Liver (tissue), 8 donors: ENCODE measurements at regions not wholly inside any gene's neighbourhood (a gene's known extent, or its start where the extent isn't known, plus 50 kb on each side); places are given as distances from the start of the nearest gene placed in this dataset.

Experiments used
- DNase-seq: peaks from one replicate; pipeline ENCODE4 v3.0.0-alpha.2; 2017; ENCODE audit warnings: low spot score
- H3K27ac ChIP-seq, 2 donors: one replicate each; pipeline ENCODE4 v1.7.0; 2013; ENCODE audit warnings: inconsistent platforms in 2 of 2, low read length in 2 of 2, control low read depth in 1 of 2, low read depth in 1 of 2, mild to moderate bottlenecking in 1 of 2
- H3K27me3 ChIP-seq, 4 donors: one replicate each; pipeline versions ENCODE4 v1.6.1 to v1.7.0; 2013; ENCODE audit warnings: low read length in 3 of 4, inconsistent platforms in 1 of 4, mild to moderate bottlenecking in 1 of 4, moderate library complexity in 1 of 4; ENCODE audit not compliant: control insufficient read depth in 4 of 4, insufficient read depth in 4 of 4
- H3K36me3 ChIP-seq, 4 donors: one replicate each; pipeline versions ENCODE4 v1.6.1 to v1.7.0; 2013; ENCODE audit warnings: low read length in 3 of 4, mild to moderate bottlenecking in 3 of 4, low read depth in 1 of 4, moderate library complexity in 1 of 4; ENCODE audit not compliant: control insufficient read depth in 4 of 4, insufficient read depth in 3 of 4
- H3K4me1 ChIP-seq, 4 donors: one replicate each; pipeline versions ENCODE4 v1.6.1 to v1.7.0; 2013; ENCODE audit warnings: low read length in 3 of 4, mild to moderate bottlenecking in 3 of 4, moderate library complexity in 1 of 4; ENCODE audit not compliant: control insufficient read depth in 4 of 4, insufficient read depth in 4 of 4
- H3K4me3 ChIP-seq, 3 donors: one replicate each; pipeline versions ENCODE4 v1.6.1 to v1.7.0; 2013; ENCODE audit warnings: low read length in 3 of 3, control low read depth in 1 of 3, low read depth in 1 of 3, mild to moderate bottlenecking in 1 of 3
- H3K9ac ChIP-seq, 2 donors: one replicate each; pipeline ENCODE4 v1.7.0; 2013; ENCODE audit warnings: low read length in 2 of 2, mild to moderate bottlenecking in 2 of 2, moderate library complexity in 2 of 2, control low read depth in 1 of 2, low read depth in 1 of 2
- H3K9me3 ChIP-seq, 4 donors: one replicate each; pipeline versions ENCODE4 v1.6.1 to v1.7.0; 2013; ENCODE audit warnings: low read length in 3 of 4; ENCODE audit not compliant: control insufficient read depth in 4 of 4
- EGR1 ChIP-seq, 2 donors: IDR thresholded peaks; 2 replicates each; pipeline ENCODE4 v1.6.1; 2016 to 2018; ENCODE audit warnings: antibody characterized with exemption in 2 of 2, low read depth in 2 of 2
- FOXA1 ChIP-seq: IDR thresholded peaks from 2 replicates; pipeline ENCODE4 v1.6.1; 2016; ENCODE audit warnings: antibody characterized with exemption
- FOXA2 ChIP-seq: IDR thresholded peaks from 2 replicates; pipeline ENCODE4 v1.6.1; 2016; ENCODE audit warnings: antibody characterized with exemption
- GABPA ChIP-seq, 2 donors: IDR thresholded peaks in 1 of 2; conservative IDR thresholded peaks in 1 of 2; 2 replicates each; pipeline ENCODE4 v1.6.1; 2016; ENCODE audit warnings: antibody characterized with exemption in 2 of 2, mild to moderate bottlenecking in 1 of 2, moderate library complexity in 1 of 2
- HNF4A ChIP-seq, 2 donors: conservative IDR thresholded peaks; 2 replicates each; pipeline ENCODE4 v1.6.1; 2016; ENCODE audit warnings: antibody characterized with exemption in 2 of 2, mild to moderate bottlenecking in 2 of 2
- HNF4G ChIP-seq: IDR thresholded peaks from 2 replicates; pipeline ENCODE4 v1.6.1; 2016; ENCODE audit warnings: antibody characterized with exemption
- JUND ChIP-seq, 2 donors: IDR thresholded peaks; 2 replicates each; pipeline ENCODE4 v1.6.1; 2016; ENCODE audit warnings: antibody characterized with exemption in 2 of 2
- NR2F2 ChIP-seq: IDR thresholded peaks from 2 replicates; pipeline ENCODE4 v1.6.1; 2016; ENCODE audit warnings: antibody characterized with exemption
- RAD21 ChIP-seq, 2 donors: IDR thresholded peaks; 2 replicates each; pipeline ENCODE4 v1.6.1; 2016; ENCODE audit warnings: antibody characterized with exemption in 2 of 2, mild to moderate bottlenecking in 2 of 2
- RXRA ChIP-seq, 2 donors: IDR thresholded peaks; 2 replicates each; pipeline ENCODE4 v1.6.1; 2017 to 2018; ENCODE audit warnings: antibody characterized with exemption in 2 of 2, mild to moderate bottlenecking in 1 of 2
- SP1 ChIP-seq: IDR thresholded peaks from 2 replicates; pipeline ENCODE4 v1.6.1; 2018; ENCODE audit warnings: antibody characterized with exemption, mild to moderate bottlenecking
- TAF1 ChIP-seq: conservative IDR thresholded peaks from 2 replicates; pipeline ENCODE4 v1.6.1; 2016; ENCODE audit warnings: antibody characterized with exemption, mild to moderate bottlenecking
- YY1 ChIP-seq: IDR thresholded peaks from 2 replicates; pipeline ENCODE4 v1.6.1; 2016; ENCODE audit warnings: antibody characterized with exemption, mild to moderate bottlenecking
- WGBS: extraction: QIAGEN DNeasy Blood & Tissue Kit; methylation state at CpG from one replicate; pipeline ENCODE4 v1.1.7; 2013; 5-methylcytosine and 5-hydroxymethylcytosine counted together
- TF ChIP-seq, protein P1 (sequence below): IDR thresholded peaks from 2 replicates; pipeline ENCODE4 v1.6.1; 2016; ENCODE audit warnings: antibody characterized with exemption
- TF ChIP-seq, protein P2 (sequence below): IDR thresholded peaks from 2 replicates; pipeline ENCODE4 v1.6.1; 2016; ENCODE audit warnings: antibody characterized with exemption, mild to moderate bottlenecking
- TF ChIP-seq, protein P3 (sequence below): IDR thresholded peaks from 2 replicates; pipeline ENCODE4 v1.6.1; 2016; ENCODE audit warnings: antibody characterized with exemption
- TF ChIP-seq, protein P4 (sequence below): fragments of 150-350 bp; IDR thresholded peaks from 2 replicates; pipeline ENCODE4 v1.5.1; 2017; ENCODE audit warnings: improper control_type of control experiment, low read depth, low read length; ENCODE audit not compliant: missing input control
- TF ChIP-seq, protein P5 (sequence below): IDR thresholded peaks from 2 replicates; pipeline ENCODE4 v1.6.1; 2016; ENCODE audit warnings: antibody characterized with exemption
- donor health status: healthy.
- donor health status: healthy.
- donor health status: healthy.
- donor health status: healthy.
- donor health status: healthy.

DNA sequence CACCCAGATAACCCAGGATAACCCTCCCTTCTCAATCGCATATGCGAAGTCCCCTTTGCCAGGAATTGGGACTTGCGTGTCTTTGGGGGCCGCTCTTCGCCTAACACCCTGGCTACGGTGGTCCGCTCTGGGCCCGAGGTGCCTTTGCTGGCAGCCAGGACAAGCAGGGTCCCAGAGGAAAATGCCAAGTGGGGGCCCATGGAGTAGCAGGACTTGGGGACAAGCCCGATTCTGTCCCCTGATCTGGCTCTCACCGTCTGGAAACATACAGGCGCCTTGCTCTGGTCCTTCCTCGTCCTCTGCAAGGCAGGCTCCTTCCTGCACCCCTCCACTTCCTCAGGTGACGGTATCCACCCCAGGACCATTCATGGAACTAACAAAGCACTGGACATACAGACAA, 78.1 kb upstream of the UNC5A start:
- Histone ChIP-seq H3K27ac (no peak overlapping the region), H3K36me3 (no peaks in the 10 kb centered on the region), H3K4me1 (no peaks in the 10 kb centered on the region), H3K27me3 (peaks cover 0 to 4% (median 2%) of the 10 kb centered on the region in 4 donors), H3K9ac (no peak overlapping the region), H3K4me3 (no peak overlapping the region), H3K9me3 (peaks cover 0 to 5% (median 4%) of the 10 kb centered on the region in 4 donors)
- TF ChIP-seq HNF4G (no peak), RXRA (IDR thresholded peaks at IDR 0.05) (no peak), TAF1 (no peak), HNF4A (conservative IDR thresholded peaks at IDR 0.05) (no peak), RAD21 (IDR thresholded peaks at IDR 0.05) (no peak), GABPA (IDR thresholded peaks at IDR 0.05 in 1 of 2, conservative IDR thresholded peaks at IDR 0.05 in 1 of 2) (no peak), JUND (IDR thresholded peaks at IDR 0.05) (no peak), SP1 (no peak), EGR1 (IDR thresholded peaks at IDR 0.05; ENCODE audit: low read depth in 2 of 2) (no peak), NR2F2 (no peak), YY1 (no peak), FOXA1 (no peak)
- TF ChIP-seq, protein P1, sequence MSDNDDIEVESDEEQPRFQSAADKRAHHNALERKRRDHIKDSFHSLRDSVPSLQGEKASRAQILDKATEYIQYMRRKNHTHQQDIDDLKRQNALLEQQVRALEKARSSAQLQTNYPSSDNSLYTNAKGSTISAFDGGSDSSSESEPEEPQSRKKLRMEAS = no peak
- TF ChIP-seq, protein P2, sequence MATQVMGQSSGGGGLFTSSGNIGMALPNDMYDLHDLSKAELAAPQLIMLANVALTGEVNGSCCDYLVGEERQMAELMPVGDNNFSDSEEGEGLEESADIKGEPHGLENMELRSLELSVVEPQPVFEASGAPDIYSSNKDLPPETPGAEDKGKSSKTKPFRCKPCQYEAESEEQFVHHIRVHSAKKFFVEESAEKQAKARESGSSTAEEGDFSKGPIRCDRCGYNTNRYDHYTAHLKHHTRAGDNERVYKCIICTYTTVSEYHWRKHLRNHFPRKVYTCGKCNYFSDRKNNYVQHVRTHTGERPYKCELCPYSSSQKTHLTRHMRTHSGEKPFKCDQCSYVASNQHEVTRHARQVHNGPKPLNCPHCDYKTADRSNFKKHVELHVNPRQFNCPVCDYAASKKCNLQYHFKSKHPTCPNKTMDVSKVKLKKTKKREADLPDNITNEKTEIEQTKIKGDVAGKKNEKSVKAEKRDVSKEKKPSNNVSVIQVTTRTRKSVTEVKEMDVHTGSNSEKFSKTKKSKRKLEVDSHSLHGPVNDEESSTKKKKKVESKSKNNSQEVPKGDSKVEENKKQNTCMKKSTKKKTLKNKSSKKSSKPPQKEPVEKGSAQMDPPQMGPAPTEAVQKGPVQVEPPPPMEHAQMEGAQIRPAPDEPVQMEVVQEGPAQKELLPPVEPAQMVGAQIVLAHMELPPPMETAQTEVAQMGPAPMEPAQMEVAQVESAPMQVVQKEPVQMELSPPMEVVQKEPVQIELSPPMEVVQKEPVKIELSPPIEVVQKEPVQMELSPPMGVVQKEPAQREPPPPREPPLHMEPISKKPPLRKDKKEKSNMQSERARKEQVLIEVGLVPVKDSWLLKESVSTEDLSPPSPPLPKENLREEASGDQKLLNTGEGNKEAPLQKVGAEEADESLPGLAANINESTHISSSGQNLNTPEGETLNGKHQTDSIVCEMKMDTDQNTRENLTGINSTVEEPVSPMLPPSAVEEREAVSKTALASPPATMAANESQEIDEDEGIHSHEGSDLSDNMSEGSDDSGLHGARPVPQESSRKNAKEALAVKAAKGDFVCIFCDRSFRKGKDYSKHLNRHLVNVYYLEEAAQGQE = no peak
- TF ChIP-seq, protein P3, sequence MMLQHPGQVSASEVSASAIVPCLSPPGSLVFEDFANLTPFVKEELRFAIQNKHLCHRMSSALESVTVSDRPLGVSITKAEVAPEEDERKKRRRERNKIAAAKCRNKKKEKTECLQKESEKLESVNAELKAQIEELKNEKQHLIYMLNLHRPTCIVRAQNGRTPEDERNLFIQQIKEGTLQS = no peak
- TF ChIP-seq, protein P4, sequence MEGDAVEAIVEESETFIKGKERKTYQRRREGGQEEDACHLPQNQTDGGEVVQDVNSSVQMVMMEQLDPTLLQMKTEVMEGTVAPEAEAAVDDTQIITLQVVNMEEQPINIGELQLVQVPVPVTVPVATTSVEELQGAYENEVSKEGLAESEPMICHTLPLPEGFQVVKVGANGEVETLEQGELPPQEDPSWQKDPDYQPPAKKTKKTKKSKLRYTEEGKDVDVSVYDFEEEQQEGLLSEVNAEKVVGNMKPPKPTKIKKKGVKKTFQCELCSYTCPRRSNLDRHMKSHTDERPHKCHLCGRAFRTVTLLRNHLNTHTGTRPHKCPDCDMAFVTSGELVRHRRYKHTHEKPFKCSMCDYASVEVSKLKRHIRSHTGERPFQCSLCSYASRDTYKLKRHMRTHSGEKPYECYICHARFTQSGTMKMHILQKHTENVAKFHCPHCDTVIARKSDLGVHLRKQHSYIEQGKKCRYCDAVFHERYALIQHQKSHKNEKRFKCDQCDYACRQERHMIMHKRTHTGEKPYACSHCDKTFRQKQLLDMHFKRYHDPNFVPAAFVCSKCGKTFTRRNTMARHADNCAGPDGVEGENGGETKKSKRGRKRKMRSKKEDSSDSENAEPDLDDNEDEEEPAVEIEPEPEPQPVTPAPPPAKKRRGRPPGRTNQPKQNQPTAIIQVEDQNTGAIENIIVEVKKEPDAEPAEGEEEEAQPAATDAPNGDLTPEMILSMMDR = no peak
- DNase-seq = no peak
- WGBS = 79% methylated on average over 13 of the region's 13 CpGs

DNA sequence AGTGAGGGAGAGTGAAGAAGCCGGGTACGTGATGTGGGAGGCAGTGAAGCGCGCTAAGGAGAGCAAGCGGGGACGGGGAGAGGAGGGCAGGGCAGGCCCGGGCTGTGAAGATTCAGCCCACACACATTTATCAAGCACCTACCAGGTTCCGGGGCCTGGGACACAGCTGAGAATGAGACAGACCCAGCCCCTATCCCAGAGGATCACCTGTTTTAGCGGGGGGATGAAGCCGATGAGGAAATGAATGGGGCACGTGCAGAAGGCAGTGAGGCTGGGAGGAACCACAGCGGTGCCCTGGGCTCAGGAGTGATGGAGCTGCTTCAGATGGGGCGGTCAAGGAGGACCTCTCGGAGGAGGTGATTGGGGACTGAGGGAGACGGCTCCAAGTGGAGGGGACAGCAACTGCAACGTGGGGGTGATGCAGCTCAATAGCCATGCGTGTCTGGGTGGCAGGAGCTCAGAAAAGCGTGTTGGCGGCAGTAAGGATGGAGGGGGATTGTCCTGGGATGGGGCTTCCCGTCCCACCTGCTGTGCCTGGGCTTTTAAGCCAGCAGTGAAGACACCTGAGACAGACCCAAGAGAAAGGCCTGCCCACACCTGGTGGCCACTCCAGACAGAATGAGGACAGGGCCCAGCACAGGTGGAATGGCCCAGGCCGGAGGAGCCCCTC, 77.5 kb upstream of the UNC5A start:
- DNase-seq = no peak
- TF ChIP-seq, protein P1 = no peak
- TF ChIP-seq HNF4G = no peak
- no peak for TF ChIP-seq FOXA2
- TF ChIP-seq YY1 = no peak
- TF ChIP-seq, protein P4 = no peak
- no peak for TF ChIP-seq RAD21 (IDR thresholded peaks at IDR 0.05)
- TF ChIP-seq FOXA1 = no peak
- no peak for TF ChIP-seq SP1
- TF ChIP-seq, protein P3 = no peak
- TF ChIP-seq GABPA (IDR thresholded peaks at IDR 0.05 in 1 of 2, conservative IDR thresholded peaks at IDR 0.05 in 1 of 2) = no peak
- no peak for TF ChIP-seq JUND (IDR thresholded peaks at IDR 0.05)
- no peak for TF ChIP-seq HNF4A (conservative IDR thresholded peaks at IDR 0.05)
- no peak for TF ChIP-seq NR2F2
- TF ChIP-seq, protein P5, sequence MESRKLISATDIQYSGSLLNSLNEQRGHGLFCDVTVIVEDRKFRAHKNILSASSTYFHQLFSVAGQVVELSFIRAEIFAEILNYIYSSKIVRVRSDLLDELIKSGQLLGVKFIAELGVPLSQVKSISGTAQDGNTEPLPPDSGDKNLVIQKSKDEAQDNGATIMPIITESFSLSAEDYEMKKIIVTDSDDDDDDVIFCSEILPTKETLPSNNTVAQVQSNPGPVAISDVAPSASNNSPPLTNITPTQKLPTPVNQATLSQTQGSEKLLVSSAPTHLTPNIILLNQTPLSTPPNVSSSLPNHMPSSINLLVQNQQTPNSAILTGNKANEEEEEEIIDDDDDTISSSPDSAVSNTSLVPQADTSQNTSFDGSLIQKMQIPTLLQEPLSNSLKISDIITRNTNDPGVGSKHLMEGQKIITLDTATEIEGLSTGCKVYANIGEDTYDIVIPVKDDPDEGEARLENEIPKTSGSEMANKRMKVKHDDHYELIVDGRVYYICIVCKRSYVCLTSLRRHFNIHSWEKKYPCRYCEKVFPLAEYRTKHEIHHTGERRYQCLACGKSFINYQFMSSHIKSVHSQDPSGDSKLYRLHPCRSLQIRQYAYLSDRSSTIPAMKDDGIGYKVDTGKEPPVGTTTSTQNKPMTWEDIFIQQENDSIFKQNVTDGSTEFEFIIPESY = no peak
- TF ChIP-seq RXRA (IDR thresholded peaks at IDR 0.05) = no peak

More for the DNA sequence above, 77.5 kb upstream of the UNC5A start:
- Histone ChIP-seq H3K27me3 (peaks cover 0 to 4% (median 2%) of the 10 kb centered on the region in 4 donors), H3K27ac (no peak overlapping the region), H3K4me1 (no peaks in the 10 kb centered on the region), H3K36me3 (no peaks in the 10 kb centered on the region), H3K9ac (no peak overlapping the region), H3K4me3 (no peak overlapping the region), H3K9me3 (peaks cover 0 to 5% (median 4%) of the 10 kb centered on the region in 4 donors)
- WGBS = 76% methylated on average over 21 of the region's 21 CpGs
